GM19324 (cell line): ENCODE measurements at regions not wholly inside any gene's neighbourhood (a gene's known extent, or its start where the extent isn't known, plus 50 kb on each side); places are given as distances from the start of the nearest gene placed in this dataset.
"Not testable (repeated sequence)": the region's sequence is repeated elsewhere in the genome, so short reads cannot be mapped to it uniquely, and the experiment has no call there.

Experiments used
- ATAC-seq: cut with Tn5 transposase; IDR thresholded peaks from one replicate; pipeline ENCODE4 v1.9.1; 2021; ENCODE audit warnings: mild to moderate bottlenecking, moderate library complexity; ENCODE audit not compliant: unreplicated experiment, low FRiP score

- ATAC-seq = no peak
Measured at GRCh38 chr4:179029683-179030082, 1587.4 kb upstream of the AGA start.

GRCh38 chr4:179040259-179040658 is 1598.0 kb upstream of the AGA start:
- no peak for ATAC-seq

- ATAC-seq = no peak
Measured at GRCh38 chr4:179048839-179049453, 1606.7 kb upstream of the AGA start.

GRCh38 chr4:179051206-179051605 is 1609.0 kb upstream of the AGA start:
- no peak for ATAC-seq

- no peak for ATAC-seq
Measured at GRCh38 chr4:179059396-179059795, 1617.2 kb upstream of the AGA start.

GRCh38 chr4:179066254-179066653 is 1624.0 kb upstream of the AGA start:
- ATAC-seq = not testable (repeated sequence)

GRCh38 chr4:179071131-179071530 is 1628.9 kb upstream of the AGA start:
- no peak for ATAC-seq

- ATAC-seq = no peak
Measured at GRCh38 chr4:179076865-179077264, 1634.6 kb upstream of the AGA start.

GRCh38 chr4:179095585-179096221 is 1653.5 kb upstream of the AGA start:
- no peak for ATAC-seq

- no peak for ATAC-seq
Measured at GRCh38 chr4:179097741-179098140, 1655.5 kb upstream of the AGA start.

GRCh38 chr4:179110356-179110755 is 1668.1 kb upstream of the AGA start:
- no peak for ATAC-seq

GRCh38 chr4:179110816-179111215 is 1668.6 kb upstream of the AGA start:
- no peak for ATAC-seq

- no peak for ATAC-seq
Measured at GRCh38 chr4:179112441-179113170, 1670.4 kb upstream of the AGA start.

- no peak for ATAC-seq
Measured at GRCh38 chr4:179114615-179115014, 1672.4 kb upstream of the AGA start.

GRCh38 chr4:179116011-179116410 is 1673.8 kb upstream of the AGA start:
- no peak for ATAC-seq

- ATAC-seq = no peak
Measured at GRCh38 chr4:179116581-179116980, 1674.3 kb upstream of the AGA start.

- no peak for ATAC-seq
Measured at GRCh38 chr4:179123084-179123483, 1680.8 kb upstream of the AGA start.

- ATAC-seq = no peak
Measured at GRCh38 chr4:179124419-179124818, 1682.2 kb upstream of the AGA start.

GRCh38 chr4:179124957-179125356 is 1682.7 kb upstream of the AGA start:
- ATAC-seq = no peak

GRCh38 chr4:179125870-179126269 is 1683.6 kb upstream of the AGA start:
- ATAC-seq = no peak

- no peak for ATAC-seq
Measured at GRCh38 chr4:179128299-179128698, 1686.1 kb upstream of the AGA start.
